ENCODE measurements at regions not wholly inside any gene's neighbourhood (a gene's known extent, or its start where the extent isn't known, plus 50 kb on each side); places are given as distances from the start of the nearest gene placed in this dataset.

GRCh38 chr7:22610263-22610662 lies 110.3 kb upstream of the STEAP1B start:
- Mint-ChIP-seq H3K4me3 (no peak overlapping the region), H3K27ac (no peak overlapping the region), H3K9me3 (no peaks in the 10 kb centered on the region), H3K4me1 (ENCODE audit: low read depth) (no peaks in the 10 kb centered on the region), H3K27me3 (peaks cover 21% of the 10 kb centered on the region), H3K36me3 (ENCODE audit: low read depth) (no peaks in the 10 kb centered on the region)
- ATAC-seq (no peak), DNase-seq (no peak)
- intact Hi-C loops (cut with micrococcal nuclease), result no loop called here
- no peak for TF ChIP-seq CTCF (IDR thresholded peaks at IDR 0.05)
- CTCF ChIA-PET, result interaction anchor here (2.3 kb wide), 1 partner anchor 49 kb away, joined by 8 read pairs; no protein-coding TSS in a partner anchor
- POLR2A ChIA-PET, result interaction anchor here (0.6 kb wide), 1 partner anchor 462 kb away, joined by 3 read pairs; no protein-coding TSS in a partner anchor

GRCh38 chr7:22607180-22607579 lies 107.2 kb upstream of the STEAP1B start:
- ChIA-PET CTCF (no interaction called here), POLR2A (no interaction called here)
- DNase-seq, result no peak
- intact Hi-C loops (cut with micrococcal nuclease), result no loop called here
- Mint-ChIP-seq H3K4me3 (no peak overlapping the region), H3K9me3 (no peaks in the 10 kb centered on the region), H3K27ac (no peak overlapping the region), H3K27me3 (peaks cover 20% of the 10 kb centered on the region), H3K36me3 (ENCODE audit: low read depth) (no peaks in the 10 kb centered on the region), H3K4me1 (ENCODE audit: low read depth) (no peaks in the 10 kb centered on the region)
- no peak for ATAC-seq
- no peak for TF ChIP-seq CTCF (IDR thresholded peaks at IDR 0.05)

GRCh38 chr7:22604246-22604645 lies 104.3 kb upstream of the STEAP1B start:
- Mint-ChIP-seq H3K9me3 (no peaks in the 10 kb centered on the region), H3K27me3 (peaks cover 14% of the 10 kb centered on the region), H3K36me3 (ENCODE audit: low read depth) (no peaks in the 10 kb centered on the region), H3K27ac (no peak overlapping the region), H3K4me1 (ENCODE audit: low read depth) (no peaks in the 10 kb centered on the region), H3K4me3 (no peak overlapping the region)
- ChIA-PET POLR2A (interaction anchor here (0.5 kb wide), 1 partner anchor 345 kb away, joined by 3 read pairs; no protein-coding TSS in a partner anchor), CTCF (no interaction called here)
- no peak for TF ChIP-seq CTCF (IDR thresholded peaks at IDR 0.05)
- DNase-seq (no peak), ATAC-seq (no peak)
- intact Hi-C loops (cut with micrococcal nuclease), result no loop called here

GRCh38 chr7:22601812-22602565 lies 102.0 kb upstream of the STEAP1B start:
- no peak for DNase-seq
- no peak overlapping the region for H3K4me3 Mint-ChIP-seq
- no peaks in the 10 kb centered on the region for H3K9me3 Mint-ChIP-seq
- H3K27me3 Mint-ChIP-seq, result peaks cover 15% of the 10 kb centered on the region
- POLR2A ChIA-PET, result no interaction called here
- no peak for ATAC-seq
- no peaks in the 10 kb centered on the region for H3K4me1 Mint-ChIP-seq (ENCODE audit: low read depth)
- intact Hi-C loops (cut with micrococcal nuclease), result no loop called here
- no peak overlapping the region for H3K27ac Mint-ChIP-seq
- TF ChIP-seq CTCF (IDR thresholded peaks at IDR 0.05), result no peak
- H3K36me3 Mint-ChIP-seq (ENCODE audit: low read depth), result no peaks in the 10 kb centered on the region
- CTCF ChIA-PET, result no interaction called here

GRCh38 chr7:22601408-22601807 lies 101.4 kb upstream of the STEAP1B start:
- H3K4me3 Mint-ChIP-seq, result no peak overlapping the region
- TF ChIP-seq CTCF (IDR thresholded peaks at IDR 0.05), result no peak
- DNase-seq (no peak), ATAC-seq (no peak)
- H3K27me3 Mint-ChIP-seq, result peaks cover 15% of the 10 kb centered on the region
- ChIA-PET POLR2A (no interaction called here), CTCF (no interaction called here)
- H3K4me1 Mint-ChIP-seq (ENCODE audit: low read depth), result no peaks in the 10 kb centered on the region
- H3K36me3 Mint-ChIP-seq (ENCODE audit: low read depth), result no peaks in the 10 kb centered on the region
- intact Hi-C loops (cut with micrococcal nuclease), result no loop called here
- H3K27ac Mint-ChIP-seq, result no peak overlapping the region
- no peaks in the 10 kb centered on the region for H3K9me3 Mint-ChIP-seq
